Stimulated activated CD8-positive, alpha-beta memory T cell treated with anti-CD3 and anti-CD28 coated beads, Interleukin-4, amount 100 ng/mL, for 48 hours (primary cell): ENCODE measurements at regions not wholly inside any gene's neighbourhood (a gene's known extent, or its start where the extent isn't known, plus 50 kb on each side); places are given as distances from the start of the nearest gene placed in this dataset.

Source experiments
- DNase-seq: peaks from one replicate; pipeline ENCODE4 v3.0.0-alpha.2; 2020

DNA sequence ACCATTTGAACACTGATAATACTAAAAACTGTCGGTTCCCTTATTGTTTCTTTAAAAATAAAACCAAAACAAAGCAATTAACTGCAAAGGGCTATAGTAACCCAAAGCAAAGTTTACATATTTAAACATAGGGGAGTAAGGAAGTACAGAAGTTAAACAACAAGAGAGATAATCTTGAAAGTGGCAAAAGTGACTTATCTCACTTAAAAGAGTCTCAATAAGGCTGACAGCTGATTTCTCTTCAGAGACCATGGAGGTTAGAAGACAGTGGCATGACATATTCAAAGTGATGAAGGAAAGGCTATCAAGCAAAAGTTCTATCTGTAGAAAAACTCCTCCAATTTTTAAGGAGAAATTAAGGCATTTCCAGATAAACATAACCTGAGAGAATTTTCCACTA is 233.5 kb upstream of the HDAC9 start:
- no peak for DNase-seq

DNA sequence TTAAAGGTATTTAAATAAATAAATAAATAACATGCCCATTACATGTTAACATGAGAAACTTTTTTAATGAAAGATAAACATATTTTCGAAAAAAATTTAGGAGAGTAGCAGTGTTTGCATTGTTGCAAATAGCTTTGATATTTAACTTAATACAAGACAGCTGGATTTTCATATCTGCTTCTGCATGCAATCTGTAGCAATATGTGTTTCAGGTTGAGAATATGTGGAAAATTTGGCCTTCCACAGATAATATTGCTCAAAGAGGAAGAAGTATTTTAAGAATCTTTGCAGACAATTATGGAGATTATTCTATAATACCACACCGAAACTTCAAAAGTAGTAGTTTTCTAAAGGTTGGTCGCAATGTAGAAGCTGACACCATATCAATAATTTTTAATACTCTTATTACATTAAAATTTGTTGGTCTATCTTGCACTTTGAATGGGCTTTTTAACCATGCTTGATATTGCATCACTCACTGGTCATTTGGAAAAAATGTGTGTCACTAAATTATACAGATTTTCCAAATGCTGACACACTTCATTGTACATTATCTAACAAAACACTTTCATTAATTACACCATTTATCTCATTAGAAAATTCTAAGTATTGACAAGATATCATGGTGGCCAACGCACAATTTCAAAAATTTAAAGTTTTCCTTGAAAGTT is 229.8 kb upstream of the HDAC9 start:
- no peak for DNase-seq

DNA sequence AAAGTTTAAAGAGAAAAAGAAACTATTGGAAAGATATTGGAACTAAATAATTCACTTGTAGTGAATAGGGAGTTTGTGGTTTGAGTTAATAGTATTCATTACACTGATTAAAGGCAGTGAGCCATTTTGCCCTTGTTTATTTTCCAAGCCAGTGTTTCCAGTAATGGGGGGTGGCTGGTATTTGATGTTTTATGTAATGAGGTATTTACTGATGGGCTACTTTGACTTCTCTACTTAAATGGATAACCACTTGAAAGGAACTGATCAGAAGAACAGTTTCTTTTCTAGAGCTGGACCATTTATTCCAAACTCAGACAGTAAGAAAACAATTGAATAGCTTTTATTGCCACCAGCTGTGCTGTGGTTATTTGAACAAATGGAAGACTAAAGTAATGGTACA is 227.0 kb upstream of the HDAC9 start:
- no peak for DNase-seq

DNA sequence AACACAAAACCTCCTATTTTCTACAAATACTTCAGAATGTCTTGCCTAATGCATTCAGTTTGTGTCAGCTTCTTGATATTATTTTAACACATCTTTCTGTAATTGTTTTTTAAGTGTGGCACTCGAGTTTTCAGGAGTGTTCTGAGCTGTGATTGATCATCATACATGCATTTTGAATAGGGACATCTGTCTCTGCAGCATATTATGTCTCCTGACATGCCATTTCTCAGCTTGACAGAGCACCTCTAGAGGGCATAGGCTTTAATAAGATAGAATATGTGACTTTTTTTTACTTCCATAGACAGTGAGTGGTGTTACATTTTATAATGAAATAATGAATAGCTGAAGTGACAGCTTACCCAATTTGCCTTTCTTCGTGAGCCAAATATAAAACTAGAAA is 219.2 kb upstream of the HDAC9 start:
- no peak for DNase-seq

DNA sequence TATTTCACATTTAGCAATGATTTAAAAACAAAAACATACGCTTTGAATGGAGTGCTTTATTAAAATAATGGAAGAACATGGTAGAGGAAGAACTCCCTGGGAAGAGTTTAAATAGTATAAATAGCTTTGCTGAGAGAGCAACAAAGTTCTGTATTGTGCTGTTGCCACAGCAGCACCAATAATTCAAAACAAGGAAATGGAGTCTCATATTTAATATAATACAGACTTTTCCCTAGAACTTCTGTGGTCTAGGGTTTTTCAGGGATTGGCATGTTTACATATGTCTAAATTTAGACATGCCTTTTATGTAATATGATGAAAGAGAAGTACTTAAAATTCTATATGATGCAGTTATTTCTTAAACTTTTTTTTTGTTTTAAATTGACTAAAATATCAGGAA is 217.2 kb upstream of the HDAC9 start:
- no peak for DNase-seq

DNA sequence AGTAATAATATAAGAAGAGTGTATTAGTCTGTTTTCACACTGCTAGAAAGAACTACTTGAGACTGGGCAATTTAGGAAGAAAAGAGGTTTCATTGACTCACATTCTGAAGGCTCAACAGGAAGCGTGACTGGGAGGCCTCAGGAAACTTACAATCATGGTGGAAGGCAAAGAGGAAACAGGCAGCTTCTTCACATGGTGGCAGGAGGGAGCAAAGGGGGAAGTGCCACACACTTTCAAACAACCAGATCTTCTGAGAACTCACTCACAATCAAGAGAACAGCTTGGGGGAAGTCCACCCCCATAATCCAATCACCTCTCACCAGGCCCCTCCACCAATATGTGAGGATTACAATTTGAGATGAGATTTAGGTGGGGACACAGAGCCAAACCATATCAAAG is 212.5 kb upstream of the HDAC9 start:
- DNase-seq = no peak

DNA sequence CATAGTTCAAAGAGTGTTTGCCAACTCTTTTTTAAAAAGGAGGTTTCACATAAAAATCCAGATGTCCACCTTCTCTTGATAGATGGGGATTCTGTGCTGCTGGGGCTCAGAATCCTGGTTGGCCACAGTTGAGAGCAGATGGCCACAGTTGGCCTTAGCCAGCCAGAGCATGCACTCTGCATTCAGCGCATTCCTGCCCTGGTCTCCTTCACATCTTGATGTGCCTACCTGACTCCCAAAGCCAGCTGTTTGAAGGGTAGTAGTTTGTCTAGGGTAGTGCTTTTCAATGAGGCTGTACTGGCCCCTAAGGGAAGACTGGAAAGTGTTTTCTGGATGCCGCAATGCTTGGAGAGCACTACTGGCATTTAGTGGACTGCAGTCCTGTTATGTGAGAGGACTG is 208.1 kb upstream of the HDAC9 start:
- DNase-seq = no peak

DNA sequence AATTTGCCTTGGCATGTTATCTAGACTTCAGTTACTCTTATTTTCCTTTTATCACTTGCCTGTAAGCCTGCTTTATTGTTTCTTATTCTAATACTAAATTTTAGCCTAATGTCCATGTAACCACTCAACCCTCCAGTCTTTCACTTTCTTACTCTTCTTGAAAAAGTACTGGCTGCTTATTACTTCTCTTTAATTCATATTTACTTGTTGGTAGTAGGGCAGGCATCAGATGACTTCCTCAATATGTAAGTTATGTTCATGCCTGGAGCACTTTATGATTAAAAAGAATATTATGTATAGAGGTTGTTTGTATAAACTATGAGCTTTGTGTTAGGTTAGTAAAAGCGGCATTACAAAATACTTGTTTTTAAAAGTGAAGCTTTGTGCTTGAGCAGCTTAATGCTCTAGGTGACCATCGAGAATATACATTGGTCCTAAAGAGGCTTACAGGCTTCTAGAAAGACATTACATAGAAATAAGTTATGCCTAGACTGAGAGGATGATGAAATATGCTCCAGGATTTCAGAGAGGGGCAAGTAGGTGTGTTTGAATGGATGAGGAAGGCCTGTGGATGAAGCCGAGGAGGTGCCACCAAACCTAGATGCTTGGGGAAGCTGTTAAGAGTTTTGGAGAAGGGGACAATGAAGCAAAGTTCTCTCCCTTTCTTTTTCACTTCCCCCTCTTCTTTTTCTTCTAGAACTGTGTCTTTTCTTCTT is 207.1 kb upstream of the HDAC9 start:
- no peak for DNase-seq

DNA sequence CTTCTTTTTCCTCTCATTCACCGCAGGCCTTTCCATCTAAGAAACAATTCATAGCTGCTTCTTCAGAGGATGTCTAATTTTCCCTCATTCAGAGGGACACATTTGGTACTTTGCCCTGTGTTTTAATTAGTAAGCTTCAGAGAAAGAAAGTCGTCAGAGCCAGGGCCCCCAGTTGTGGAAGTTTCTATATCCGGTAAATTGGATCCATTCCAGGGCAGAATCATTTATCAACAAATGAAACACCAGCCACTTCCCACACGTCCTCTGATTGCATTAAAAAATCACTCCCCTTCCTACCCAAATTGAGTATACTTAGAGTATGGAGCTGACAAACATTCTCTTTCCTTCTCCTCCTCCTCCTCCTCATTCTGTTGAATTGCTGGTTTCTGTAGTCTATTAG is 205.8 kb upstream of the HDAC9 start:
- DNase-seq = no peak

DNA sequence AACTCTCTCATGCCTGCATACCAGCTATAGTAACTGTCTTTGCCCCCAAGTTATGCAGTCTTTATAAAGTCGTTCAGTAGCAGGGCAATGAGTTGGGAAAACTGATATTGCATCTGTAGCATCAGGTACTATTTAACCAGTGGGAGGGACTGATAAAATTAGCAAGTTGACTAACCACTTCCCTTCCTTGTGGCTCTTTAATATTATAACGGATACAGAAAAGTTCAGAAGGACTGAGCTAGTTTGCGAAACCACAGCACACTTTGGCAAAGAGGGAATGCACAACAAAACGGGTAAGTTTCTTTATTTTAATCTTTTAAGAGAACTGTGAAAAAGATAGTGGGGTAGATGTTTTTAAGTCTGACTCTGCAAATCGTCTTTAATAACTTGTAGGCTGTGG is 205.3 kb upstream of the HDAC9 start:
- DNase-seq = no peak

DNA sequence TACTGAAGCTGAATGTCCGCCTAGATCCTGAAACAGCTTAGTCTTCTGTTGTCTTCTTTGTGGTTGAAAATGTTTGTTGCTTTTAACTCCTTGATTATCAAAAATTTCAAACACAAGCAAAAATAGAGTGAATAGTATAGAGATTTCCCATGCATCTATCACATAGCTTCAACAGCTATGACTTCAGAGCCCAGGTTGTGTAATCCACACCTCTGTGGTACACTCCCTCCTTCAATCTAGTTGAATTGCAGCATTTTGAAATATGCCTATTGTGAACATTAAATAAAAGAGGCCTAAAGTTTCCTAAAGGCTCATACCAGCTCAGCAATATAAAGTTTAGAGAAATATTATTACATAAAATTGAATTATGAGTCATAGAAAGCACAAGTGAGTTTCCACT is 204.7 kb upstream of the HDAC9 start:
- DNase-seq = no peak

DNA sequence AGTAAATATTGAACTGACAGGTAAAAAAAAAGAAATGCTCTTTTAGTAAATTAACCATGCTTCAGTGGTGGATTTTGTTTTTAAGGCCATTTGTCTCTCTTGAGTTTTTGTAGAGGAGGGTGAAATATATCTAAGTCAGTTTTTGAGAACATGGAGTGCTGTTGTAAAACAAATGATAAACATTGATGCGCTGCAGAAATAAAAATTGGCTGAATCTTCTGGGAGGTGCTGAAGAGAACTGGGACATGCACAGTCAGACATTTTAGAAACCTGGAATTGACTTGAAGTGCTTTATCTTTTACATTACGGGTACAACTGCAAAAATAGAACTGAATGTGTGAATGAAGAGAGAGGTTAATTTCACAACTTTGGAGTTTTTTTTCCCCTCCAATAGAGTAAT is 203.0 kb upstream of the HDAC9 start:
- no peak for DNase-seq

DNA sequence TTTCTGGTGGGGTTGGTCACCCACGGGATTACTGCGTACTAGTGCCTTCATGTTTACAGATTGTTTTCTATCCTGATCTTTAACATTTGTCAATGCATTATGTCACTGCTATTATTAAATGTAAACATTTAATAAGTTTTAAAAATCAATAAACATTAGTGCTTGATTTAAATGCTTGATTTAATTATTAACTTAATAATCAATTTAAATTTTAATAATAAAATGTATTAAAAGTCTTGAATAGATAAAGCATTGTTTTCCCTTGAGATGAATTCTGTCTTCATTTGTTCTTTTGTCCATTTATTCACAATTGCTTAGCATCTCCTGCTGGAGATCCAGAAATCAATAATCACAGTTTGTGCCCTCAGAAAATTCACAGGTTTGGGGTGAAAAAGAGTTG is 201.8 kb upstream of the HDAC9 start:
- DNase-seq = no peak

DNA sequence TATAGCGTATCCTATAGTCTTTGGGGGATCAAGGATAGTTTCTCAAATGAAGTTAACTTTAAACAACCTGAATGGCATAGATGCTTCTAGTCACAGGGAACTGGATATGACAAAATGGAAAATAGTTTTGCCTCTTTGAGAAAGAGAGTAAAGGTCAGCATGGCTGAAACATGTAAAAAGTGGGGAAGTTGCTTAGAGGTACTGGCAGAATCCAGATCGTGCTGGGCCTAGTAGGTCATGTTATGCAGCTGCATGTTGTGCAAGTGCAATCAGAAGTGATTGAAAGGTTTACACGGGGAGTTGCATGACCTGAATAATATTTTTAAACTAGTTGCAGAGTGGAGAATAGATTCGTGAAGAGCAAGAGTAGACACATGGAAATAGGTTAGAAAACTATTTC is 201.1 kb upstream of the HDAC9 start:
- no peak for DNase-seq

DNA sequence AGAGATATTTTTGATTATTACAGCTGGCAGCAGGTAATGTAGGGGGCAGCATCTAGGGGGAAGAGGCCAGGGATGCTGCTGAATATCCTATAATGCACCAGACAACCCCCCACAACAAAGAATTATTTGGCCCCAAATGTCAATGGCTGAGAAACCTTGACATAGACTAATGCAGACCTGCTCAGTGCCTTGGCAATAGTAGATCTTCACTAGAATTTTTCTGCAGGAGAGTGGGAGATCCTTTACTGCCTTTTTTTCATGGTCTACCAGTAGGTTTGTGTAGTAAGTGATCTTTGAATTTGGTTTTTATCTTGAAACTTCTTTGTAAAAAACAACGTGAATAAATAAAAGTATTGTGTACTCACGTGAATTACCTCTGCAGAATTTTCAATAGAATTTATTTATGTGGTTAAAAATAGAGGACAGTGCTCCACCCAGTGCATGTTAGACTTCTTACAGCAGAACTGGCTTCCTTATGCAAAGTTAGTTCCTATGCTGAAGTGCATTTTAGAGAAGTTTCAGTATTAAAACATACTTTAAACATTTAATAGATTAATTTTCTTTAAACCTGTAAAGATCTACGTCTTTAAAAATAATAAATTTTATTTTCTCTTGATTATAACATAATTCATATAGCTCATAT is 199.6 kb upstream of the HDAC9 start:
- no peak for DNase-seq

DNA sequence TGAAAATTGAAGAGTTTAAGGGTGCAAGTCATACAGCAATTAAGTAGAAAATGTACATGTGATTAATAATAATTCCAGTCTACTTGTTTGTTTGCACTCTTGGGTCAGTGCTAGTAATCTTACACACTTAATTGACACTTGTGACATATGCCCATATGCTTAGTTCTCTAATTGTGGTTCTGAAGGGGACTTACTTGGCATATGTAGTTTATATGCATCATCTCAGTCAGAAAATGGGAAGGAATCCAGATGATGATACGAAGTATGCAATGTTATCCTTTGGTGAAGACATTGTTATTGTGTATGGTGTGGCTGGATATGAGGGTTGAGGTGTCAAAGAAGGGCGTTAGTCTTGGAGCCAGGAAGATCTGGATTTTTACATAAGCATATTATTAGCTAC is 193.5 kb upstream of the HDAC9 start:
- no peak for DNase-seq

DNA sequence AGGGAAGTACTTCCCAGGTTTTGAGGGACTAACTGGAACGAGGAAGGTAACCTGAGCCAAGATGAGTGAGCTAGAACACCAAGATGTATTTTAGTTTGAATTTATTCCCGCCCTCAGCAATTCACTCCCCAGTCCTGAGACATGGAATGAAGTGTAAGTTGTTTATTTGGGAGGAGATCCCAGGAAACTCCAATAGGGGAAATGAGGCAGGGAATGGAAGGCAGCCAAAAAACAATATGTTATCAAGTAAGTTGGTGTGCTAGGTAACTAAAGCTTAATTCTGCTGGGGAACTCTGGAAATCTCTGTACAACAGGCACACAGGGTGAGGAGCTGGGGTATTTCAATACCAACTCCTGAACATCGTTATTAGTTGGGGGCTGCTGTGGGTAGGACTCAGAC is 189.7 kb upstream of the HDAC9 start:
- DNase-seq = no peak

DNA sequence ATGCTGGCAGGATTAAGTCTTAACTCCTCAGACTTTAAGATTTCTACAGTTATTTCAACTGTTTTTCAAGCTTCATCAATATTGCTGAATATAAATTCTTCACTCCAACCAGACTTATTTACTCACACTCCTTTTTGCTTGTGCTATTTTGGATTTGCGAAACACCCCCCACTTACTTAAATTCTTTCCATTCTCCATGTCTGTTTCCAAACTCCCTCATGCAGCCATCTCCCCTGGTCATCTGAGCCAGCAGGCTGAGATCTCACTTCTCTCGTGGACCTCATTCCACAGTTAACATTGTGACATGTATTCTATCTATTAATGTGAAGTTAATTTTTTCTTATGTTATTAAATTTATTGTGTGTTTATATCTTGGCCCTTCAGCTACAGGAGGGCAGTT is 188.9 kb upstream of the HDAC9 start:
- DNase-seq = no peak

DNA sequence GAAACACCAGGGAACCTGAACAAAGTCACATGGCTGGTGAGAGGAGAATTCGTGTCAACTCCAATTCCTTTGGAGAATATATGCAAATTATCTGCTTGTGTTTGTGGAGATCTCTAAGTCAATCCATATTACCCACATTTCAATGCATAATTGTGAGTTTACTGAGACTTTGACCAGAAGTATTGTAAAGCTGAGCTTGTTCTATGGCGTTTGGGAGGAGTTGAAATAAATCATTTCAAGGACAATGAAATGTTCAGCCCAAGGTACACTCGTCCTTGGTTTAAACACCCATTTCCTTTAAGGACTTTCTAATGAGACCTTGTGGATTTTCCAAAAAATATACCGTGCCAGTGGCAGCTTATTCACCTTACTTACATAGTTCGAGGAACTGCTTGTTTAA is 186.6 kb upstream of the HDAC9 start:
- no peak for DNase-seq

DNA sequence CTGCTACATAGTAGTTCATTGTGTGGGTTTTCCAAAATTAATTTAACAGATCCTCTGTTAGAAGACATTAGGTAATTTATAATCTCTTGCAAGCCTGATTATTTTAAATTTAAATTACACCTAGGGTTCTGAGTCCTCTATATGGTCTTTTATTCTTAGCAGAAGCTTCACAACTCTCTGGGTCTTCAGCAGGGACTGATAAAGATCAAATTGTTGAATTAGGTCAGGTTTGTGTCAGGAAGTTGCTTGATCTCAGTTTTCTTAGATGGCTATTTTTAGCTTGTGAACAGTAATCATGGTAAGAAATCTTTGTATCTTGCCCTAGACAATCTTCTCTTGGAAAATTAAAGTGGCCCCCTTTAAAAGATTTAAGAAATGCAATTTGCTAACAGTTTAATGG is 183.1 kb upstream of the HDAC9 start:
- no peak for DNase-seq

DNA sequence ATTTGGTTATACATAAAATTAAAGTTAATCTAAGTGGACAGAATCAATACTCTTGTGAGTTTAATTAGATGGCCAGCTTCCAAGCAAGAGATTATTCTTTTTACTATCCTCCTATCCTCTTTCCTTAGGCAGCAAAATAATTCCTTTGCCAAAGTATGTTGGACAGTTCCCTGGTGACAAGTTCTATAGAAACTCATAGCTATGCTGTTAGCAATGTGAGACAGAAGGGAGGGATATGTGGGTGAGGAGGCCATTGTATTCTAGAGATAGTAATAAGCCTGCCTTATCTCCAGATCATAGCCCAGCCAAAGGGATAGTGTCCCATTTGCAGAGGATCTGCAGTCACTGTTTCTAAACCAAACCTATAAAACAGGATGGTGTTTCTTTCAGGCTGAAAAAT is 181.6 kb upstream of the HDAC9 start:
- DNase-seq = no peak

DNA sequence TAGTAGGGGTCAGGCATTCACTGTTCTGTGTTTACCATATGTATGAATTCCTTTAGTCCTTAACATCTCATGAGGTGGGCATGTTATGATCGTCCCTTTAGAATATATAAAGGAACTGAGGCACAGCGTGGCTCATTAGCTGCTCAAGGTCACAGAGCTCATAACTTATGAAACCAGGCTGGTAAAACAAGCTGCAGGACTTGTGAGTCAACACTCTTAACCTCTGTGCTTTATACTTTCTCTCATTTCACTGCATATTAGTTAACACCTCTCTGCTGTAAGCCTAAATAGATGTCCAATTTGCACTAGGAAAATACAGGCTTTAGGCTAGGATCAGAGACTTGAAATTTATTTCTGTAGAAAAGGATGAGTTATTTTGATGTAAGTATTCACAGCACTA is 180.3 kb upstream of the HDAC9 start:
- no peak for DNase-seq

DNA sequence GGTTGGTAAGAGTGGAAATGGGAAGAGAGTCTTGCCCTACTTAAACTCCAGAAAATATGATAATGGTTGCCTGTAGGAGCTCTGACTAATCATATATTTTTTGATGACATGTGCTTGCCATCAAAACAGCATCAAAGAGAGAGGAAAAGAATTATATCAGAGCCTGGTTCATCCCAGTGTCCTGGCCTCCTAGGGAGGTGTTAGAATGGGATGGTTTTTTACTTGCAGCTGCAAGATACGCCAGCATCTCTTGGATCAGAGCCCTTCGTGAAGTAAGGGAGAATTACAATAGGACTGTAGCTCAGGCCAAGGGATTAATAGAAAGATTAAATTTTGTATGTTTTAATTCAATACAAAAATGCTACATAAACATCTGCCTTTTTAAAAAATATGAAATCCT is 177.6 kb upstream of the HDAC9 start:
- DNase-seq = no peak

DNA sequence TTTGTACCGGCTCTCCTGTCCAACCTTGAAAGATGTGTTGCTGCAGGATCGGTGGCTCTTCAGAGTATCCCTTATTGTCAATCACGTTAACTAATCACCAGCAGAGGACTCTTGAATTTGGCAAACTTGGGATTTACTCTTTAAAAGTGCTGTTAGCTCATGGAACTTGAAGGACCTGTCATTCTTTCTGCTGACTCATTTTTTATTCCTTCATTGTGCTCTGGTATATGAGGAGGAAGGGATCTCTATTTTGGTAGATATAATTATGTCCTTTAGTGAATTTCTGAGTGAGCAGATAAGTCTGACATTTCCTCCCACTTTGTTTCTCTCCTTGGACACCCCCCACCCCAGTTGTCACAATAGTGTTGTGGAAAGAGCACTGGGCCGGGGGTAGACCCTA is 175.1 kb upstream of the HDAC9 start:
- DNase-seq = no peak
